Uterus (tissue), 3 donors: ENCODE measurements at regions not wholly inside any gene's neighbourhood (a gene's known extent, or its start where the extent isn't known, plus 50 kb on each side); places are given as distances from the start of the nearest gene placed in this dataset.
"Not testable (repeated sequence)": the region's sequence is repeated elsewhere in the genome, so short reads cannot be mapped to it uniquely, and the experiment has no call there.

Experiments
- DNase-seq, 2 donors: peaks; one replicate each; pipeline ENCODE4 v3.0.0-alpha.2; 2019 to 2020
- H3K27ac ChIP-seq, 2 donors: fragments of 200-600 bp; sonication (generic); 1 replicate in 1 of 2; 2 replicates in 1 of 2; pipeline ENCODE4 v1.5.1; 2016 to 2018
- H3K27me3 ChIP-seq, 2 donors: fragments of 200-600 bp; sonication (generic); one replicate each; pipeline ENCODE4 v1.5.1; 2018 to 2019; ENCODE audit warnings: control low read depth in 1 of 2
- H3K36me3 ChIP-seq, 2 donors: fragments of 200-600 bp; sonication (generic); one replicate each; pipeline ENCODE4 v1.5.1; 2019; ENCODE audit warnings: control low read depth in 1 of 2
- H3K4me1 ChIP-seq, 2 donors: fragments of 200-600 bp; sonication (generic); one replicate each; pipeline ENCODE4 v1.5.1; 2018 to 2019; ENCODE audit warnings: control low read depth in 1 of 2
- H3K4me3 ChIP-seq, 2 donors: fragments of 200-600 bp; sonication (generic); 1 replicate in 1 of 2; 2 replicates in 1 of 2; pipeline ENCODE4 v1.5.1; 2018 to 2019; ENCODE audit warnings: mild to moderate bottlenecking in 1 of 2
- H3K9me3 ChIP-seq, 2 donors: fragments of 200-600 bp; sonication (generic); one replicate each; pipeline ENCODE4 v1.5.1; 2019; ENCODE audit warnings: control low read depth in 1 of 2
- POLR2A ChIP-seq, 2 donors: fragments of 450-650 bp; IDR thresholded peaks; one replicate each; pipeline ENCODE4 v1.6.1; 2016; ENCODE audit warnings: antibody characterized with exemption in 2 of 2, mild to moderate bottlenecking in 1 of 2, moderate library complexity in 1 of 2
- intact Hi-C: fragments of 100-400 bp; cut with DNase I; formaldehyde crosslinking; loops from one replicate; pipeline ENCODE4 v1.15.1; 2023; ENCODE audit warnings: low total_unique reads
- TF ChIP-seq, protein P1 (sequence below), 4 experiments: fragments of 200-600 bp in 2 of 4; fragments of 450-650 bp in 2 of 4; sonication (generic) in 2 of 4; IDR thresholded peaks; one replicate each; pipeline ENCODE4 v1.5.1; 2016 to 2019; ENCODE audit warnings: antibody characterized with exemption in 4 of 4, mild to moderate bottlenecking in 2 of 4, moderate library complexity in 1 of 4
- donor health status: DM: yes; HTN: yes; CAD: no.

DNA sequence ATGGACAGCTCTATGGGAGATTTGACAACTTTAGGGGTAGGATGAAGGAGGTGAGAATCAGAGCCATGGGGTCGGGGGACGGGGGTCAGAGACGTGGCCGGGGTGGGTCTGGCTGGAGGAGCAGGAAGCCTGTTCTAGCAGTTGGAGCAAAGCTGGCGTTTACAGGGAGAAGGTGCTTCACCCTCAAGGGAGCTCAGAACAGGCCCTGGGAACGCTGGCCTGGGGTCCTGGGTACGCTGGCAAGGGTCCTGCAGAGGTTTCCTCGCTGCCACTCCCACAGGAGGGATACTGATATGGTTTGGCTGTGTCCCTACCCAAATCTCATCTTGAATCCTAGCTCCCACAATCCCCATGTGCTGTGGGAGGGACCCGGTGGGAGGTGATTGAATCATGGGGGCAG lies 205.0 kb upstream of the ARL4C start:
- H3K27me3 ChIP-seq: no peaks in the 10 kb centered on the region
- no peak overlapping the region for H3K4me3 ChIP-seq
- no peaks in the 10 kb centered on the region for H3K9me3 ChIP-seq
- DNase-seq: no peak
- no peaks in the 10 kb centered on the region for H3K4me1 ChIP-seq
- TF ChIP-seq, protein P1, sequence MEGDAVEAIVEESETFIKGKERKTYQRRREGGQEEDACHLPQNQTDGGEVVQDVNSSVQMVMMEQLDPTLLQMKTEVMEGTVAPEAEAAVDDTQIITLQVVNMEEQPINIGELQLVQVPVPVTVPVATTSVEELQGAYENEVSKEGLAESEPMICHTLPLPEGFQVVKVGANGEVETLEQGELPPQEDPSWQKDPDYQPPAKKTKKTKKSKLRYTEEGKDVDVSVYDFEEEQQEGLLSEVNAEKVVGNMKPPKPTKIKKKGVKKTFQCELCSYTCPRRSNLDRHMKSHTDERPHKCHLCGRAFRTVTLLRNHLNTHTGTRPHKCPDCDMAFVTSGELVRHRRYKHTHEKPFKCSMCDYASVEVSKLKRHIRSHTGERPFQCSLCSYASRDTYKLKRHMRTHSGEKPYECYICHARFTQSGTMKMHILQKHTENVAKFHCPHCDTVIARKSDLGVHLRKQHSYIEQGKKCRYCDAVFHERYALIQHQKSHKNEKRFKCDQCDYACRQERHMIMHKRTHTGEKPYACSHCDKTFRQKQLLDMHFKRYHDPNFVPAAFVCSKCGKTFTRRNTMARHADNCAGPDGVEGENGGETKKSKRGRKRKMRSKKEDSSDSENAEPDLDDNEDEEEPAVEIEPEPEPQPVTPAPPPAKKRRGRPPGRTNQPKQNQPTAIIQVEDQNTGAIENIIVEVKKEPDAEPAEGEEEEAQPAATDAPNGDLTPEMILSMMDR (IDR thresholded peaks at IDR 0.05): no peak
- no peak for TF ChIP-seq POLR2A (IDR thresholded peaks at IDR 0.05)
- no peak overlapping the region for H3K27ac ChIP-seq
- intact Hi-C loops: no loop called here
- H3K36me3 ChIP-seq: no peaks in the 10 kb centered on the region

DNA sequence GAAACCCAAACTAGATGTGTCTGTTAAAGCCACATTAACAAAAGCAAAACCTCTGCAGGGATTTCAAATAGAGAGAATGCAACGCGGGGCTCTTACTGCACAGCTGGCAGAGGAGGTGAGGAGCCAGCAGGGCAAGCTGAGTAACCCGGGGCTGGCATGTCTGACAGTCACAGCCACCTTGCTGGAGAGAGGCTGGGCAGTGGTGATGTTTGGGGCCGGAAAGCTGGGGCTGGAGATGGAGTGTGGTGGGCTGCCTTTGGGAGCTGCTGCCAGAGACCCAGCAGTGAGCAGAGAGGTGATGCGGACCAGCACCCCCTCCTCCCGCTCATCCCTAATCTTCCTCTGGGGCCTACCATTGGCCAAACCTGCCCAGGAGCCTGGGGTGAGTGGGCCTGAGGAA lies 204.5 kb upstream of the ARL4C start:
- Histone ChIP-seq H3K27ac (no peak overlapping the region), H3K27me3 (no peaks in the 10 kb centered on the region), H3K4me3 (no peak overlapping the region), H3K36me3 (no peaks in the 10 kb centered on the region), H3K9me3 (no peaks in the 10 kb centered on the region), H3K4me1 (no peaks in the 10 kb centered on the region)
- no peak for DNase-seq
- TF ChIP-seq, protein P1 (IDR thresholded peaks at IDR 0.05): no peak
- TF ChIP-seq POLR2A (IDR thresholded peaks at IDR 0.05): no peak
- intact Hi-C loops: no loop called here

DNA sequence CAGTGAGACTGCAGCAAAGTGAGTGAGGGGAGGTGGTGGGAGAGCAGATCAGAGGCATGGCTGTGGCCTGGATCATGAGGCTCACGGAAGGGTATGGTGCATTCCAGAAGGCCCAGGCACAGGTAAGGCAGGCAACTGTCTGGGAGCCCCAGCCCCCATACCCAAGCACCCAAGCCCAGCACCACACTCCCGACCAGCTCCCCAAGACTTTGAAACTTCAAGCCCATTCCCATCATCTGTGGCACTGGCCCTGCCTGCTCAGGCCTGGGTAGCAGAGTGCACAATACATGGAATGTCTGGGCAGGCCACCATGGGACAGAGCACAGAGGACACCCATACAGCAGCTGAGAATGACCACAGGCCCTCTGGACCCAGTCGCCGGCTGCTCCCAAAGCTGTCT lies 202.6 kb upstream of the ARL4C start:
- peaks cover 0 to 6% of the 10 kb centered on the region in 2 donors for H3K9me3 ChIP-seq
- intact Hi-C loops: no loop called here
- H3K36me3 ChIP-seq: no peaks in the 10 kb centered on the region
- DNase-seq: no peak
- H3K27me3 ChIP-seq: no peaks in the 10 kb centered on the region
- no peak for TF ChIP-seq POLR2A (IDR thresholded peaks at IDR 0.05)
- TF ChIP-seq, protein P1 (IDR thresholded peaks at IDR 0.05): no peak
- H3K4me1 ChIP-seq: no peaks in the 10 kb centered on the region
- no peak overlapping the region for H3K27ac ChIP-seq
- H3K4me3 ChIP-seq: no peak overlapping the region

DNA sequence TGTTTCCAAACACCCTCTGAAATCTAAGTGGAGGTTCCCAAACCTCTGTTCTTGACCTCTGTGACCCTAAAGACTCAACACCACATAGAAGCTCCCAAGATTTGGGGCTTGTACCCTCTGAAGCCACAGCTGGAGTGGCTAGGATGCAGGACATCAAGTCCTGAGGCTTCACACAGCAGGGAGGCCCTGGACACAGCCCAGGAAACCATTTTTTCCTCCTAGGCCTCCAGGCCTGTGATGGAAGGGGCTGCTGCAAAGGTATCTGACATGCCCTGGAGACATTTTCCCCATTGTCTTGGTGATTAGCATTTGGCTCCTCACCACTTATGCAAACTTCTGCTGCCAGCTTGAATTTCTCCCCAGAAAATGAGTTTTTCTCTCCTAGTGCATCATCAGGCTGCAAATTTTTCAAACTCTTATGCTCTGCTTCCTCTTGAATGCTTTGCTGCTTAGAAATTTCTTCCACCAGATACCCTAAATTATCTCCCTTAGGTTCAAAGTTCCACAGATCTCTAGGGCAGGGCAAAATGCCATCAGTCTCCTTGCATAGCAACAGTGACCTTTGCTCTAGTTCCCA lies 200.5 kb upstream of the ARL4C start:
- H3K9me3 ChIP-seq, H3K36me3 ChIP-seq, H3K27ac ChIP-seq, H3K4me1 ChIP-seq, DNase-seq, H3K4me3 ChIP-seq, H3K27me3 ChIP-seq, intact Hi-C loops: not testable (repeated sequence)

DNA sequence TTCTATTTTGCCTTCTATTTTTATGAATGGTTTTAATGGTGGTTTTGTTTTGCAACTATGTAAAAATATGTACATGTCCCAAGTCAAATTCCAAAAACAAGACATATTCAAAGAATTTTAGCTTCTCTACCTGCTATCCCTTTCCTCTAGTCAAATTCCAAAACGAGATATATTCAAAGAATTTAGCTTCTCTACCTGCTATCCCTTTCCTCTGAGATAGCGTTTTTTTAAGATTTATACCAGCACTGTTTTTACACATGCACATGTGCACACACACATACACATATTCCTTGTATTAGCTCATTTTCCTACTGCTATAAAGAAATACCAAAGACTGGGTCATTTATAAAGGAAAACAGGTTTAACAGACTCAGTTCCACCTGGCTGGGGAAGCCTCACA lies 199.1 kb upstream of the ARL4C start:
- H3K4me3 ChIP-seq: no peak overlapping the region
- no peak for TF ChIP-seq POLR2A (IDR thresholded peaks at IDR 0.05)
- TF ChIP-seq, protein P1 (IDR thresholded peaks at IDR 0.05): no peak
- H3K36me3 ChIP-seq: no peaks in the 10 kb centered on the region
- no peak for DNase-seq
- intact Hi-C loops: no loop called here
- no peak overlapping the region for H3K27ac ChIP-seq
- no peaks in the 10 kb centered on the region for H3K27me3 ChIP-seq
- H3K4me1 ChIP-seq: no peaks in the 10 kb centered on the region
- peaks cover 0 to 6% of the 10 kb centered on the region in 2 donors for H3K9me3 ChIP-seq
